GM23338 (cell line): ENCODE measurements at regions not wholly inside any gene's neighbourhood (a gene's known extent, or its start where the extent isn't known, plus 50 kb on each side); places are given as distances from the start of the nearest gene placed in this dataset.

ENCODE experiments used
- ATAC-seq: fragments of 200-7000 bp; cut with Tn5 transposase; 3 replicates; pipeline ENCODE4 v1.9.1; 2020
- DNase-seq: peaks from one replicate; pipeline ENCODE4 v3.0.0-alpha.2; 2015; ENCODE audit warnings: low spot score
- H2AFZ ChIP-seq: fragments of 200-600 bp; sonication (generic); 2 replicates; pipeline ENCODE4 v1.8.0; 2016; ENCODE audit warnings: antibody characterized with exemption, mild to moderate bottlenecking, moderate library complexity
- H3F3A ChIP-seq: fragments of 200-600 bp; sonication (generic); replicated peaks from 2 replicates; pipeline ENCODE4 v1.8.0; 2017; ENCODE audit warnings: antibody characterized with exemption, mixed run types, low read depth
- H3K27ac ChIP-seq: fragments of 200-600 bp; sonication (generic); 2 replicates; pipeline ENCODE4 v1.6.1; 2016; ENCODE audit warnings: low read depth
- H3K27me3 ChIP-seq: fragments of 200-600 bp; sonication (generic); 2 replicates; pipeline ENCODE4 v1.8.0; 2016; ENCODE audit warnings: mild to moderate bottlenecking, mixed run types, moderate library complexity; ENCODE audit not compliant: insufficient read depth
- H3K36me3 ChIP-seq: fragments of 200-600 bp; sonication (generic); 2 replicates; pipeline ENCODE4 v1.8.0; 2016; ENCODE audit warnings: mild to moderate bottlenecking; ENCODE audit not compliant: insufficient read depth
- H3K4me1 ChIP-seq: fragments of 200-600 bp; sonication (generic); 2 replicates; pipeline ENCODE4 v1.8.0; 2016; ENCODE audit warnings: mild to moderate bottlenecking, moderate library complexity; ENCODE audit not compliant: insufficient read depth
- H3K4me2 ChIP-seq: fragments of 200-600 bp; sonication (generic); 2 replicates; pipeline ENCODE4 v1.7.1; 2017; ENCODE audit warnings: mixed run types
- H3K4me3 ChIP-seq: fragments of 200-600 bp; sonication (generic); 2 replicates; pipeline ENCODE4 v1.6.1; 2016; ENCODE audit warnings: mixed run types
- H3K79me2 ChIP-seq: fragments of 200-600 bp; sonication (generic); replicated peaks from 2 replicates; pipeline ENCODE4 v1.8.0; 2017; ENCODE audit warnings: mild to moderate bottlenecking; ENCODE audit not compliant: insufficient read depth
- H3K9me2 ChIP-seq: fragments of 200-600 bp; sonication (generic); 2 replicates; pipeline ENCODE4 v1.8.0; 2017; ENCODE audit not compliant: insufficient read depth
- H4K20me1 ChIP-seq: fragments of 200-600 bp; sonication (generic); replicated peaks from 2 replicates; pipeline ENCODE4 v1.8.0; 2017; ENCODE audit warnings: mild to moderate bottlenecking; ENCODE audit not compliant: insufficient read depth
- H3K27ac Mint-ChIP-seq: 2 replicates; pipeline ENCODE4 v1.8.0; 2020; ENCODE audit warnings: inconsistent platforms, mild to moderate bottlenecking, moderate library complexity, mixed read lengths
- H3K27me3 Mint-ChIP-seq: 3 replicates; pipeline ENCODE4 v1.8.0; 2022; ENCODE audit warnings: low read depth, mild to moderate bottlenecking, moderate library complexity, mixed read lengths, inconsistent platforms; ENCODE audit not compliant: insufficient read depth, poor library complexity
- H3K36me3 Mint-ChIP-seq: 3 replicates; pipeline ENCODE4 v1.8.0; 2021; ENCODE audit warnings: low read depth, mild to moderate bottlenecking, inconsistent platforms, moderate library complexity, mixed read lengths
- H3K4me1 Mint-ChIP-seq: 3 replicates; pipeline ENCODE4 v1.8.0; 2020; ENCODE audit warnings: mild to moderate bottlenecking, inconsistent platforms, mixed read lengths
- H3K4me3 Mint-ChIP-seq: 3 replicates; pipeline ENCODE4 v1.8.0; 2021; ENCODE audit warnings: moderate library complexity, mild to moderate bottlenecking, inconsistent platforms, mixed read lengths
- H3K9me3 Mint-ChIP-seq: 3 replicates; pipeline ENCODE4 v1.8.0; 2020; ENCODE audit warnings: moderate library complexity, mild to moderate bottlenecking, inconsistent platforms, mixed read lengths
- CREB1 ChIP-seq: fragments of 250-450 bp; sonication (Bioruptor Pico); IDR thresholded peaks from 2 replicates; pipeline ENCODE4 v1.5.0; 2020; ENCODE audit warnings: low read depth, mild to moderate bottlenecking, moderate library complexity
- ETS1 ChIP-seq: IDR thresholded peaks from 2 replicates; pipeline ENCODE4 v1.6.1; 2016; ENCODE audit warnings: antibody characterized with exemption
- EZH2 ChIP-seq: fragments of 200-600 bp; sonication (generic); IDR thresholded peaks from one replicate; pipeline ENCODE4 v1.8.0; 2017; ENCODE audit warnings: antibody characterized with exemption, mild to moderate bottlenecking, low read depth; ENCODE audit not compliant: unreplicated experiment
- JUNB ChIP-seq: IDR thresholded peaks from one replicate; pipeline ENCODE4 v1.6.1; 2016; ENCODE audit warnings: antibody characterized with exemption; ENCODE audit not compliant: unreplicated experiment
- POLR2AphosphoS5 ChIP-seq: IDR thresholded peaks from 2 replicates; pipeline ENCODE4 v1.6.1; 2016; ENCODE audit warnings: antibody characterized with exemption, low read depth
- REST ChIP-seq: IDR thresholded peaks from one replicate; pipeline ENCODE4 v1.6.1; 2018; ENCODE audit warnings: antibody characterized with exemption; ENCODE audit not compliant: unreplicated experiment
- STAT1 ChIP-seq: IDR thresholded peaks from one replicate; pipeline ENCODE4 v1.6.1; 2016; ENCODE audit warnings: antibody characterized with exemption; ENCODE audit not compliant: unreplicated experiment
- ZNF331 ChIP-seq: fragments of 250-450 bp; sonication (Bioruptor Pico); IDR thresholded peaks from 2 replicates; pipeline ENCODE4 v1.5.0; 2020; ENCODE audit warnings: low read depth, mild to moderate bottlenecking, moderate library complexity
- ZNF462 ChIP-seq: fragments of 250-450 bp; sonication (Bioruptor Pico); IDR thresholded peaks from 2 replicates; pipeline ENCODE4 v1.5.0; 2020; ENCODE audit warnings: mild to moderate bottlenecking, moderate library complexity

GRCh38 chr2:199624958-199625357 is 167.2 kb upstream of the SATB2 start:
- no peaks in the 10 kb centered on the region for H3K36me3 ChIP-seq
- H3F3A ChIP-seq = no peaks in the 10 kb centered on the region
- no peaks in the 10 kb centered on the region for H4K20me1 ChIP-seq
- H3K4me1 ChIP-seq = 0 out of 2 replicates have a peak, but pooled peaks cover 6% of the 10 kb centered on the region
- H3K27ac Mint-ChIP-seq = no peak overlapping the region
- no peak overlapping the region for H3K4me3 Mint-ChIP-seq
- peaks cover 4% of the 10 kb centered on the region; the same call in 1 of the 2 replicates for H3K9me2 ChIP-seq
- H3K36me3 Mint-ChIP-seq = no peaks in the 10 kb centered on the region
- no peaks in the 10 kb centered on the region for H3K79me2 ChIP-seq
- H3K27ac ChIP-seq = no peak overlapping the region
- H3K27me3 Mint-ChIP-seq = peaks cover 5% of the 10 kb centered on the region
- H2AFZ ChIP-seq = no peak overlapping the region
- DNase-seq (peak; percentile 65), ATAC-seq (peak; percentile 88)
- TF ChIP-seq POLR2AphosphoS5 (no peak), JUNB (no peak), ZNF331 (CRISPR knock-in tag) (no peak), ETS1 (no peak)
- H3K4me3 ChIP-seq = no peak overlapping the region
- peaks cover 19% of the 10 kb centered on the region for H3K4me1 Mint-ChIP-seq
- H3K4me2 ChIP-seq = no peak overlapping the region
- H3K9me3 Mint-ChIP-seq = no peaks in the 10 kb centered on the region
- H3K27me3 ChIP-seq = no peaks in the 10 kb centered on the region

GRCh38 chr2:199612509-199613130 is 154.9 kb upstream of the SATB2 start:
- no peak overlapping the region for H3K4me2 ChIP-seq
- 0 out of 2 replicates have a peak, but pooled peaks cover 4% of the 10 kb centered on the region for H3K9me2 ChIP-seq
- Mint-ChIP-seq H3K4me3 (no peak overlapping the region), H3K4me1 (peaks cover 18% of the 10 kb centered on the region; the same call in 2 of the 3 replicates), H3K27ac (no peak overlapping the region), H3K36me3 (no peaks in the 10 kb centered on the region), H3K27me3 (peaks cover 3% of the 10 kb centered on the region), H3K9me3 (no peaks in the 10 kb centered on the region)
- H4K20me1 ChIP-seq = no peaks in the 10 kb centered on the region
- H3K79me2 ChIP-seq = no peaks in the 10 kb centered on the region
- no peak for TF ChIP-seq JUNB
- no peak for TF ChIP-seq ETS1
- TF ChIP-seq POLR2AphosphoS5 = no peak
- TF ChIP-seq STAT1 = no peak
- TF ChIP-seq CREB1 (CRISPR knock-in tag) = no peak
- TF ChIP-seq ZNF462 (CRISPR knock-in tag) = no peak
- TF ChIP-seq REST = no peak
- TF ChIP-seq EZH2 = no peak
- no peak overlapping the region for H3K4me3 ChIP-seq
- H3K4me1 ChIP-seq = peaks cover 6% of the 10 kb centered on the region; the same call in 1 of the 2 replicates
- no peak overlapping the region for H2AFZ ChIP-seq
- ATAC-seq (no peak), DNase-seq (no peak)
- no peaks in the 10 kb centered on the region for H3F3A ChIP-seq
- no peaks in the 10 kb centered on the region for H3K27me3 ChIP-seq
- H3K27ac ChIP-seq = no peak overlapping the region
- no peaks in the 10 kb centered on the region for H3K36me3 ChIP-seq
